SH-SY5Y (cell line): ENCODE measurements at regions not wholly inside any gene's neighbourhood (a gene's known extent, or its start where the extent isn't known, plus 50 kb on each side); places are given as distances from the start of the nearest gene placed in this dataset.

Experiments used
- GATA2 ChIP-seq: IDR thresholded peaks from 2 replicates; pipeline ENCODE4 v1.6.1; 2011; ENCODE audit warnings: mild to moderate bottlenecking, low read depth, low read length
- GATA3 ChIP-seq: IDR thresholded peaks from 2 replicates; pipeline ENCODE4 v1.6.1; 2011; ENCODE audit warnings: low read depth, mild to moderate bottlenecking, low read length, moderate library complexity

DNA sequence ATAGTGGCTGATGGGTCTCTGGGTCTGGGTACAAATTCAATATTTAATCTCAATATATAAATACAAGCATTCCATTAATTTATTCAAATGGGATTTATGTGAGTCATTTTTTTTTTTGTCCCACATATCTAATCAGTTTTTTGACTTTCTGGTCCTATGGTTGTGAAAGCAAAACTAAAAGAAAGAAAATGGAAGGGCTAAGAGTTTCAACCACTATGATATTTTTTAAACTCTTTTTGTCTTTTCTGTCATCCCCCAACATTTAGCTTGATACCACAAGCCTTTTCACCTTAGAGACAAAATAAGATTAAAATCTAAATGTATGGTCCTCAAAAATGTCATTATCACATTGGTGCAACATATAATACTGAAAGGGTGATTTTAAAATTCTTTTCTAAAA is 602.7 kb upstream of the CHRM3 start:
- TF ChIP-seq GATA2 (no peak), GATA3 (no peak)
